HEK293T (cell line): ENCODE measurements at regions not wholly inside any gene's neighbourhood (a gene's known extent, or its start where the extent isn't known, plus 50 kb on each side); places are given as distances from the start of the nearest gene placed in this dataset.

Experiments used
- CTCF ChIA-PET: fragments of 350-600 bp; formaldehyde crosslinking; extraction: SDS; loops from one replicate; lab custom pipeline; 2021; ENCODE audit warnings: antibody characterized with exemption, inconsistent platforms; lab: Yijun Ruan, JAX
- POLR2A ChIA-PET: fragments of 350-600 bp; formaldehyde crosslinking; extraction: SDS; loops from one replicate; lab custom pipeline; 2020; ENCODE audit warnings: antibody characterized with exemption, inconsistent platforms; lab: Yijun Ruan, JAX
- DNase-seq: peaks from one replicate; pipeline ENCODE4 v3.0.0; 2012; ENCODE audit warnings: mixed read lengths; ENCODE audit errors: extremely low spot score
- ARNT ChIP-seq: fragments of 450-650 bp; IDR thresholded peaks from 2 replicates; pipeline ENCODE4 v1.6.1; 2017; ENCODE audit warnings: mild to moderate bottlenecking
- BHLHE40 ChIP-seq: fragments of 450-650 bp; IDR thresholded peaks from 2 replicates; pipeline ENCODE4 v1.6.1; 2016; ENCODE audit warnings: mild to moderate bottlenecking, moderate library complexity, borderline replicate concordance
- CTBP1 ChIP-seq: fragments of 450-650 bp; IDR thresholded peaks from 2 replicates; pipeline ENCODE4 v1.6.1; 2016; ENCODE audit warnings: borderline replicate concordance
- ELF4 ChIP-seq: fragments of 450-650 bp; IDR thresholded peaks from 2 replicates; pipeline ENCODE4 v1.6.1; 2017; ENCODE audit warnings: antibody characterized with exemption
- FOXA1 ChIP-seq: fragments of 450-650 bp; IDR thresholded peaks from 2 replicates; pipeline ENCODE4 v1.6.1; 2016; ENCODE audit warnings: mild to moderate bottlenecking
- FOXK2 ChIP-seq: fragments of 450-650 bp; IDR thresholded peaks from 2 replicates; pipeline ENCODE4 v1.6.1; 2016; ENCODE audit warnings: mild to moderate bottlenecking
- FOXM1 ChIP-seq: fragments of 450-650 bp; IDR thresholded peaks from 2 replicates; pipeline ENCODE4 v1.6.1; 2017; ENCODE audit warnings: mild to moderate bottlenecking, borderline replicate concordance
- HDGF ChIP-seq: fragments of 450-650 bp; IDR thresholded peaks from 2 replicates; pipeline ENCODE4 v1.6.1; 2017; ENCODE audit warnings: antibody characterized with exemption, borderline replicate concordance
- L3MBTL2 ChIP-seq: fragments of 450-650 bp; conservative IDR thresholded peaks from 2 replicates; pipeline ENCODE4 v1.6.1; 2016; ENCODE audit warnings: mild to moderate bottlenecking
- LEF1 ChIP-seq: fragments of 450-650 bp; IDR thresholded peaks from 2 replicates; pipeline ENCODE4 v1.6.1; 2017; ENCODE audit warnings: mild to moderate bottlenecking, borderline replicate concordance
- NFRKB ChIP-seq: fragments of 450-650 bp; IDR thresholded peaks from 2 replicates; pipeline ENCODE4 v1.6.1; 2016; ENCODE audit warnings: mild to moderate bottlenecking, moderate library complexity
- PKNOX1 ChIP-seq: fragments of 450-650 bp; IDR thresholded peaks from 2 replicates; pipeline ENCODE4 v1.6.1; 2016
- SP1 ChIP-seq: fragments of 450-650 bp; IDR thresholded peaks from 2 replicates; pipeline ENCODE4 v1.6.1; 2017
- SUZ12 ChIP-seq: fragments of 450-650 bp; IDR thresholded peaks from 2 replicates; pipeline ENCODE4 v1.6.1; 2016; ENCODE audit warnings: mild to moderate bottlenecking
- TARDBP ChIP-seq: fragments of 450-650 bp; IDR thresholded peaks from 2 replicates; pipeline ENCODE4 v1.6.1; 2016
- ZNF384 ChIP-seq: fragments of 450-650 bp; IDR thresholded peaks from 2 replicates; pipeline ENCODE4 v1.6.1; 2016

GRCh38 chr10:22837771-22838170 is 90.1 kb upstream of the ARMC3 start:
- TF ChIP-seq FOXK2 (no peak), SP1 (no peak), CTBP1 (no peak), PKNOX1 (no peak)
- ChIA-PET POLR2A (no interaction called here), CTCF (no interaction called here)
- DNase-seq = no peak

- POLR2A ChIA-PET = no interaction called here
- DNase-seq = no peak
- TF ChIP-seq ARNT = no peak
- no peak for TF ChIP-seq CTBP1
- no peak for TF ChIP-seq FOXA1
- TF ChIP-seq HDGF = no peak
- TF ChIP-seq ZNF384 = no peak
- TF ChIP-seq PKNOX1 = no peak
- no peak for TF ChIP-seq TARDBP
- TF ChIP-seq SP1 = no peak
- TF ChIP-seq LEF1 = no peak
- TF ChIP-seq BHLHE40 = no peak
- no peak for TF ChIP-seq L3MBTL2
- TF ChIP-seq FOXK2 = no peak
- TF ChIP-seq FOXM1 = no peak
- TF ChIP-seq ELF4 = no peak
- TF ChIP-seq SUZ12 = no peak
- no peak for TF ChIP-seq NFRKB
- CTCF ChIA-PET = no interaction called here
These were observed 90.5 kb upstream of the ARMC3 start for GRCh38 chr10:22837351-22837750.

GRCh38 chr10:22834471-22834870 is 93.4 kb upstream of the ARMC3 start:
- POLR2A ChIA-PET = no interaction called here
- CTCF ChIA-PET = interaction anchor here (0.7 kb wide), 1 partner anchor 153 kb away, joined by 4 read pairs; no protein-coding TSS in a partner anchor
- DNase-seq = no peak
- TF ChIP-seq TARDBP (no peak), ELF4 (no peak), HDGF (no peak), CTBP1 (no peak), FOXK2 (no peak), FOXA1 (no peak)

GRCh38 chr10:22833781-22834180 is 94.1 kb upstream of the ARMC3 start:
- DNase-seq = no peak
- no peak for TF ChIP-seq FOXA1
- TF ChIP-seq ARNT = no peak
- no peak for TF ChIP-seq SUZ12
- TF ChIP-seq PKNOX1 = no peak
- TF ChIP-seq SP1 = no peak
- TF ChIP-seq L3MBTL2 = no peak
- TF ChIP-seq FOXK2 = no peak
- no peak for TF ChIP-seq ZNF384
- no peak for TF ChIP-seq ELF4
- TF ChIP-seq CTBP1 = no peak
- no peak for TF ChIP-seq NFRKB
- no peak for TF ChIP-seq BHLHE40
- TF ChIP-seq FOXM1 = no peak
- no peak for TF ChIP-seq LEF1
- no peak for TF ChIP-seq HDGF
- TF ChIP-seq TARDBP = no peak
- CTCF ChIA-PET = no interaction called here
- POLR2A ChIA-PET = no interaction called here

- TF ChIP-seq BHLHE40 (no peak), FOXA1 (no peak), LEF1 (no peak), L3MBTL2 (no peak), CTBP1 (no peak), PKNOX1 (no peak), FOXK2 (no peak)
- ChIA-PET CTCF (no interaction called here), POLR2A (no interaction called here)
- no peak for DNase-seq
These were observed 94.5 kb upstream of the ARMC3 start for GRCh38 chr10:22833353-22833752.

GRCh38 chr10:22832851-22833250 is 95.0 kb upstream of the ARMC3 start:
- POLR2A ChIA-PET = no interaction called here
- TF ChIP-seq FOXA1 (no peak), LEF1 (no peak), ZNF384 (no peak), SP1 (no peak), FOXK2 (no peak), BHLHE40 (no peak), FOXM1 (no peak)
- CTCF ChIA-PET = no interaction called here
- DNase-seq = no peak
